H1 (cell line): ENCODE measurements at regions not wholly inside any gene's neighbourhood (a gene's known extent, or its start where the extent isn't known, plus 50 kb on each side); places are given as distances from the start of the nearest gene placed in this dataset.

Experiments
- CBX5 ChIP-seq: fragments of 300-800, 300-1000 bp; sonication (generic); IDR thresholded peaks from 2 replicates; pipeline ENCODE4 v1.7.1; 2016; ENCODE audit warnings: antibody characterized with exemption, low read length, low read depth
- CTBP2 ChIP-seq: IDR thresholded peaks from 2 replicates; pipeline ENCODE4 v1.7.0; 2011; ENCODE audit warnings: borderline replicate concordance, mild to moderate bottlenecking, moderate library complexity, mixed read lengths, low read length; ENCODE audit not compliant: insufficient read depth, insufficient read length
- EZH2 ChIP-seq: fragments of 200-600 bp; sonication (generic); IDR thresholded peaks from 2 replicates; pipeline ENCODE4 v1.7.1; 2012; ENCODE audit warnings: low read depth, mild to moderate bottlenecking, moderate library complexity, low read length, inconsistent platforms; ENCODE audit not compliant: severe bottlenecking
- POLR2A ChIP-seq, 2 experiments: IDR thresholded peaks; 1 replicate in 1 of 2; 2 replicates in 1 of 2; pipeline ENCODE4 v1.6.1; 2011; ENCODE audit warnings: low read depth in 2 of 2, low read length in 2 of 2, mild to moderate bottlenecking in 2 of 2; ENCODE audit errors: control extremely low read depth in 1 of 2
- POU5F1 ChIP-seq: IDR thresholded peaks from 2 replicates; pipeline ENCODE4 v1.6.1; 2011; ENCODE audit warnings: low read depth, mild to moderate bottlenecking, low read length, moderate library complexity
- RNF2 ChIP-seq: fragments of 200-900, 300-1000 bp; sonication (generic); IDR thresholded peaks from 2 replicates; pipeline ENCODE4 v1.7.1; 2016; ENCODE audit warnings: borderline replicate concordance, low read depth, mild to moderate bottlenecking, antibody characterized with exemption, low read length; ENCODE audit not compliant: poor library complexity, severe bottlenecking; ENCODE audit errors: missing control alignments
- SUZ12 ChIP-seq: fragments of 200-600 bp; sonication (generic); IDR thresholded peaks from 2 replicates; pipeline ENCODE4 v1.6.1; 2012; ENCODE audit warnings: mild to moderate bottlenecking, inconsistent platforms, low read length, moderate library complexity, mixed read lengths

DNA sequence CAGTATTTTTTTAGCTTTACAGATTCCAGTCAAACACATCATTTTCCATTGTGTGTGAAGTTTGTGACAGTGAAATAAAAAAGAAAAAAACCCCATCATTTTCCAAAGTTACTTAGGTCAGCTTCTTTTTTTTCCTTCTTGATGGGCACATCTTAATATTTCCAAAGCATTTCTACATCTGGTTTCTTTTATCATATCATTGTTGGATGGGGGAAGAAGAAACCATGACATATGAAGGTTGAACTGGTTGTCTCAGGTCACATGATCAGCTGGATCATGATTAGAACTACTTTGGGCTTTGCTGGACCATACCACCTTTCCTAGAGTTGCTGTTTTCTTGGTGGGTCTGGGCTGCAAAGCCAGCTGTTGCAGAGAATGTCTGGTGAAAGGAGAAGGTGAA, 59.8 kb downstream of the FOS start (continued):
- TF ChIP-seq RNF2 (no peak), POU5F1 (no peak), SUZ12 (no peak), POLR2A (IDR thresholded peaks at IDR 0.05; ENCODE audit: control extremely low read depth in 1 of 2, low read depth in 2 of 2, low read length in 2 of 2) (no peak), EZH2 (no peak), CTBP2 (no peak), CBX5 (no peak)
- TF ChIP-seq, all 59 proteins: peak for 0
